ACC112 (cell line): ENCODE measurements at regions not wholly inside any gene's neighbourhood (a gene's known extent, or its start where the extent isn't known, plus 50 kb on each side); places are given as distances from the start of the nearest gene placed in this dataset.
"Not testable (repeated sequence)": the region's sequence is repeated elsewhere in the genome, so short reads cannot be mapped to it uniquely, and the experiment has no call there.

ENCODE experiments used
- H2AFZ ChIP-seq: fragments of 200-600 bp; sonication (generic); one replicate; pipeline ENCODE4 v1.6.0; 2017; ENCODE audit warnings: antibody characterized with exemption, low read length; ENCODE audit not compliant: unreplicated experiment
- H3K27ac ChIP-seq: fragments of 200-600 bp; sonication (generic); 2 replicates; pipeline ENCODE4 v1.5.1; 2014; ENCODE audit warnings: low read depth, mild to moderate bottlenecking, antibody characterized with exemption, low read length, moderate library complexity
- H3K27me3 ChIP-seq: fragments of 200-600 bp; sonication (generic); 2 replicates; pipeline ENCODE4 v1.6.1; 2014; ENCODE audit warnings: mild to moderate bottlenecking, antibody characterized with exemption, low read length, moderate library complexity, mixed read lengths; ENCODE audit not compliant: insufficient read depth
- H3K36me3 ChIP-seq: fragments of 200-600 bp; sonication (generic); 2 replicates; pipeline ENCODE4 v1.6.1; 2016; ENCODE audit warnings: mild to moderate bottlenecking, antibody characterized with exemption, low read length, moderate library complexity, mixed read lengths; ENCODE audit not compliant: insufficient read depth
- H3K4me1 ChIP-seq: fragments of 200-600 bp; sonication (generic); one replicate; pipeline ENCODE4 v1.6.1; 2016; ENCODE audit warnings: low read length, mixed read lengths; ENCODE audit not compliant: insufficient read depth, unreplicated experiment, control insufficient read depth
- H3K4me3 ChIP-seq: fragments of 200-600 bp; sonication (generic); 2 replicates; pipeline ENCODE4 v1.5.1; 2014; ENCODE audit warnings: mild to moderate bottlenecking, low read depth, low read length
- H3K79me2 ChIP-seq: fragments of 200-600 bp; sonication (generic); one replicate; pipeline ENCODE4 v1.6.0; 2016; ENCODE audit warnings: low read length; ENCODE audit not compliant: control insufficient read depth, unreplicated experiment, insufficient read depth

GRCh38 chr14:105892453-105893441 is 366.4 kb downstream of the TMEM121 start:
- H2AFZ ChIP-seq, H3K4me1 ChIP-seq, H3K36me3 ChIP-seq, H3K27ac ChIP-seq, H3K27me3 ChIP-seq, H3K4me3 ChIP-seq, H3K79me2 ChIP-seq: not testable (repeated sequence)

- H3K27me3 ChIP-seq, H3K27ac ChIP-seq, H3K4me1 ChIP-seq, H3K4me3 ChIP-seq, H3K79me2 ChIP-seq, H3K36me3 ChIP-seq, H2AFZ ChIP-seq: not testable (repeated sequence)
Measured at GRCh38 chr14:105893686-105894085, 367.3 kb downstream of the TMEM121 start.

GRCh38 chr14:105894125-105894977 is 368.0 kb downstream of the TMEM121 start:
- Histone ChIP-seq H2AFZ (no peak overlapping the region), H3K27me3 (no peaks in the 10 kb centered on the region), H3K27ac (no peak overlapping the region), H3K36me3 (no peaks in the 10 kb centered on the region), H3K4me3 (no peak overlapping the region), H3K79me2 (no peaks in the 10 kb centered on the region), H3K4me1 (no peaks in the 10 kb centered on the region)

- Histone ChIP-seq H3K36me3 (no peaks in the 10 kb centered on the region), H3K79me2 (no peaks in the 10 kb centered on the region), H3K4me3 (no peak overlapping the region), H3K4me1 (no peaks in the 10 kb centered on the region), H3K27me3 (no peaks in the 10 kb centered on the region), H3K27ac (no peak overlapping the region), H2AFZ (no peak overlapping the region)
Measured at GRCh38 chr14:105894978-105895881, 368.8 kb downstream of the TMEM121 start.

DNA sequence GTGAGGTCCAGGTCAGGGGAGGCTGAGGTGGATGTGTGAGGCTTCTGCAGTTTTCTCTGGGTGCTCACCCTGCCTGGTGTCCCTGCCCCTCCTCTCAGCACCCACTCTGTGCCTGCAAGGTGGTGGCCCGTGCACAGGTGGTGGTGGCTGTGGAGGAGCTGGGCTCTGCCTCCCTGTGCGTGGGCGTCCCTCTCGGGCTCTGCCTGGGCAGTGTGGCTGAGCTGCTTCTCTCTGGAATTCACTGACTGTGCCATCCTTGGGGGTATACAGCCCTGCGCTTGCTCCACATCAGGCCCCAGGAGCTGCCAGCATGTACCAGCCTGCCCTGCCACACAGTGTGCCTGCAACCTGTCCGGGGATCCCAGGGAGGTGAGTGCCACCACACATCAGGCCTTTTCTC is 369.8 kb downstream of the TMEM121 start:
- not testable (repeated sequence) for H3K79me2 ChIP-seq, H2AFZ ChIP-seq, H3K4me3 ChIP-seq, H3K27ac ChIP-seq, H3K4me1 ChIP-seq, H3K36me3 ChIP-seq, H3K27me3 ChIP-seq

DNA sequence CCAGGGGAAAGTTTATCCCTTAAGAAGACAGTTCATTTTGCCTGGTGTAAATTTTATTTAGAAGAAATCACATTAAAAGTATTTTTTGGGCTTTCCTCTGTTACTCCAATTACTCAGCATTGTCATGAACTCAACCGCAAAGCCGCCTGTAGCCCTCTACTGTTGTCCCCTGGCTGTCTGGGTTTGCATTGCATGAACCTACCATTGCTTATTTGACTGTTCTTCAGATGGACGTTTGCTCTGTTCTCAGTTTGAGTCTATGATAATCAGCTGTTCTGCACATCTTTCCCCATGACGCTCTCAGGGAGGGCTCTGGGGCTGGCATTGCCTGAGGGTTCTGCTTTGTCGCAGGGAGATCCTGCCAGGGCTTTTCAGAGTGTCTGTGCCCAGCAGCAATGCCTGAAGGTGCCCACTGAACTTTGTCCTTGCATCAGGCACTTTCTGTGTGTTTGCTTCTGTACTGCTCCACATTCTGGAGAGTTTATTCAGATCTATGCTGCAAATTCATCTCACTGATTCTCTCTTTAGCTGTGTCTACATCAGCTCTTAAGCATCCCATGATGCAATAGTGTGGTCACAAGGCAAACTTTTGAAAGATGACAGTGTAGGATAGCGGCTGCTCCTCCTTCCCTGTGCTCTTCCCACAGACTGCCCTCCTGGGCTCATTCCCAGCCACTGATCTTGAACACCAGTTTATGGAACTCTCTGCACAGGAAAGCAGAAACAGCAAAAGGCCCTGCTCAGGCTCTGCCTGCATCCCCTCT is 370.8 kb downstream of the TMEM121 start:
- H3K4me1 ChIP-seq, H3K27ac ChIP-seq, H2AFZ ChIP-seq, H3K79me2 ChIP-seq, H3K27me3 ChIP-seq, H3K4me3 ChIP-seq, H3K36me3 ChIP-seq: not testable (repeated sequence)

- no peaks in the 10 kb centered on the region for H3K79me2 ChIP-seq
- H3K27me3 ChIP-seq: no peaks in the 10 kb centered on the region
- H3K27ac ChIP-seq: no peak overlapping the region
- no peak overlapping the region for H3K4me3 ChIP-seq
- H3K36me3 ChIP-seq: no peaks in the 10 kb centered on the region
- H2AFZ ChIP-seq: no peak overlapping the region
- no peaks in the 10 kb centered on the region for H3K4me1 ChIP-seq
Measured at GRCh38 chr14:105897725-105898113, 371.3 kb downstream of the TMEM121 start.

DNA sequence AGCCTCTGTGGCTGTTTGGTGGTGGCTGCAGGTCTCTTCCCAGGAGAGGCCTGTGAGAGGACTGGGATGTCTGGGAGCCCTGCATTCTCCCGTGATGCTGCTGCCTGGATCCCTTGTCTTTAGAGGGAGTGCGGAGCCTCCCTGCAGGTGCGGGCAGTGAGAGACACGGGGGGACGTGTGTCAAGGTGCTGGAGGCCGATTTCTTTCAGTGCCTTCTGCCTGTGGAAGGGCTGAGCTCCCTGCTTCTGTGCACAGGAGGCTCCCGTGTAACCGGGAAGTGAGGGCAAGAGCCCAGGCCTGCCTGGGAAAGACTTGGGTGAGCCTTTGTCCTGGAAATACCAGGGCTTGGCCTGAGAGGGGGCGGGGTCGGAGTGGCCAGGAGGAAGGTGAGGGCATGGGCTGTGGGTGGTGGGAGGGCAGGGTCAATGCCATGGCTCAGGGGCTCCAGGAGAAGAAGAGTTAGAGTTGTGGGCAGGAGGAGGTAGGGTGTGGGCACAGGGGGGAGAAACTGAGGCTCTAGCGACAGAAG is 372.2 kb downstream of the TMEM121 start:
- Histone ChIP-seq H3K27ac (no peak overlapping the region), H3K36me3 (no peaks in the 10 kb centered on the region), H3K27me3 (no peaks in the 10 kb centered on the region), H3K4me1 (no peaks in the 10 kb centered on the region), H3K79me2 (no peaks in the 10 kb centered on the region), H2AFZ (no peak overlapping the region), H3K4me3 (no peak overlapping the region)

GRCh38 chr14:105899071-105899641 is 372.8 kb downstream of the TMEM121 start:
- Histone ChIP-seq H2AFZ (no peak overlapping the region), H3K4me1 (no peaks in the 10 kb centered on the region), H3K4me3 (no peak overlapping the region), H3K79me2 (no peaks in the 10 kb centered on the region), H3K27ac (no peak overlapping the region), H3K36me3 (no peaks in the 10 kb centered on the region), H3K27me3 (no peaks in the 10 kb centered on the region)
